Stimulated activated effector memory CD8-positive, alpha-beta T cell treated with anti-CD3 and anti-CD28 coated beads, Interleukin-12 subunit alpha, Interleukin-12 subunit beta, amount 100 ng/mL, for 72 hours (primary cell): ENCODE measurements at regions not wholly inside any gene's neighbourhood (a gene's known extent, or its start where the extent isn't known, plus 50 kb on each side); places are given as distances from the start of the nearest gene placed in this dataset.
A peak's percentile ranks its signal among the peaks of the same experiment; 100 is the strongest.
"Not testable (repeated sequence)": the region's sequence is repeated elsewhere in the genome, so short reads cannot be mapped to it uniquely, and the experiment has no call there.

Experiments
- ATAC-seq: fragments of 150-1000 bp; cut with Tn5 transposase; 2 replicates; pipeline ENCODE4 v1.10.0; 2021
- DNase-seq, 2 donors: peaks; one replicate each; pipeline ENCODE4 v3.0.0; 2021 to 2022; ENCODE audit warnings: low spot score in 2 of 2
- H3K27ac Mint-ChIP-seq: one replicate; pipeline ENCODE4 v1.8.0; 2022; ENCODE audit warnings: mild to moderate bottlenecking, mixed read lengths
- H3K36me3 Mint-ChIP-seq: one replicate; pipeline ENCODE4 v1.8.0; 2022; ENCODE audit warnings: mild to moderate bottlenecking, mixed read lengths
- H3K4me1 Mint-ChIP-seq: one replicate; pipeline ENCODE4 v1.8.0; 2022; ENCODE audit warnings: mixed read lengths
- H3K4me3 Mint-ChIP-seq: one replicate; pipeline ENCODE4 v1.8.0; 2022; ENCODE audit warnings: mild to moderate bottlenecking, mixed read lengths
- H3K9me3 Mint-ChIP-seq: one replicate; pipeline ENCODE4 v1.8.0; 2022; ENCODE audit warnings: mixed read lengths

GRCh38 chr10:25849268-25849667 lies 84.8 kb upstream of the MYO3A start:
- no peaks in the 10 kb centered on the region for H3K36me3 Mint-ChIP-seq
- DNase-seq (no peak), ATAC-seq (no peak)
- no peak overlapping the region for H3K4me3 Mint-ChIP-seq
- H3K27ac Mint-ChIP-seq = no peak overlapping the region
- no peaks in the 10 kb centered on the region for H3K4me1 Mint-ChIP-seq
- H3K9me3 Mint-ChIP-seq = peaks cover 6% of the 10 kb centered on the region

DNA sequence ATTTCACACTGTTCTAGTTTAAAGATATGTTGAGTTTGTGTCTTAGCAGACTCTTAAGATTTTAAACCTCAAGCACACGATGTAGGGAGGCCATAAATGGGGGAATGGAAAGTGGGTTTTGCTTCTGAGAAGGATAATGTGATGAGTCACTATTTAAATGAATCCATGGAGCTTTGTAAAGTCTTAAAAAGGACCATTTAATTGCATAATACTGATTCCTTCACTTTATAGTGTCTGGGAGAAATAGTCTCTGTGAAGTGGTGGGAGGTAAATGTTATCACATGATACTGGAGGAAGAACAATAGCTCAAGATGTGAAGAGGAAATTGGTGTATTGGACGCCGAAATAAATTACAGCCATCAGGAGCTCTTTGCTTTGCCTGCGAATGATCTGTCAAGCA lies 84.0 kb upstream of the MYO3A start:
- H3K27ac Mint-ChIP-seq = no peak overlapping the region
- H3K4me1 Mint-ChIP-seq = no peaks in the 10 kb centered on the region
- ATAC-seq (no peak), DNase-seq (no peak)
- no peaks in the 10 kb centered on the region for H3K36me3 Mint-ChIP-seq
- H3K4me3 Mint-ChIP-seq = no peak overlapping the region
- H3K9me3 Mint-ChIP-seq = peaks cover 6% of the 10 kb centered on the region

DNA sequence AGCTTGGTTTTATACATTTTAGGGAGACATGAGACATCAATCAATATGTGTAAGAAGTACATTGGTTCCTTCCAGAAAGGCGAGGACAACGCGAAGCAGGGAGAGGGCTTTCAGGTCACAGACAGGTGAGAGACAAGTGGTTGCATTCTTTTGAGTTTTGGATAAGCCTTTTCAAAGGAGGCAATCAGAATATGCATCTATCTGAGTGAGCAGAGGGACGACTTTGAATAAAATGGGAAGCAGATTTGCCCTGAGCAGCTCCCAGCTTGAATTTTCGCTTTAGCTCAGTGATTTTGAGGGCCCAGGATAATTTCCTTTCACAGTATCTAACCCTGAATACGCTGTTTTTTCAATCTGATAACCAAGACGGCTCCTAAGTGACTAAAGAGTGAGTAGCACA lies 82.5 kb upstream of the MYO3A start:
- Mint-ChIP-seq H3K9me3 (peaks cover 6% of the 10 kb centered on the region), H3K4me1 (no peaks in the 10 kb centered on the region), H3K27ac (no peak overlapping the region), H3K4me3 (no peak overlapping the region), H3K36me3 (no peaks in the 10 kb centered on the region)
- ATAC-seq = no peak
- DNase-seq = no peak

- H3K36me3 Mint-ChIP-seq = no peaks in the 10 kb centered on the region
- DNase-seq = no peak
- no peak for ATAC-seq
- no peaks in the 10 kb centered on the region for H3K4me1 Mint-ChIP-seq
- no peak overlapping the region for H3K4me3 Mint-ChIP-seq
- H3K27ac Mint-ChIP-seq = no peak overlapping the region
- H3K9me3 Mint-ChIP-seq = peaks cover 6% of the 10 kb centered on the region
Measured at GRCh38 chr10:25852364-25852941, 81.6 kb upstream of the MYO3A start.

DNA sequence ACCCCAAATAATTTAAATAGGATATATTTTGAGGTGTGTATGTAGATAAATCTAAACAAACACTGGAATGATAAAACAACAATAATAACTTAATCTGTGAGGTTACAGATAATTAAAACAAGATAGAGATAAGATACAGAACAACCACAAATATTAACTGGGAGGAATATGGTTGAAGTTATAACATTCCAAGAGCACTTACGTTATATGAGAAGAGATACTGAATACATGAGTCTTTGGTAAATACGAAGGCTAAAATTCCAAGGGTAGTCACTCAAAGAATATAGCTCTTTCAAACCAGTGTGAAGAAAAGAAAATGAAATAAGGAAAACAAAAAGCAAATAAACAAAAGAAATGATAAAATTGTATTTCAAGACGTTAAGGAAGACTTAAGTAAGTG lies 76.0 kb upstream of the MYO3A start:
- no peaks in the 10 kb centered on the region for H3K4me1 Mint-ChIP-seq
- no peak for ATAC-seq
- H3K36me3 Mint-ChIP-seq = no peaks in the 10 kb centered on the region
- no peak overlapping the region for H3K27ac Mint-ChIP-seq
- DNase-seq = no peak
- no peak overlapping the region for H3K4me3 Mint-ChIP-seq
- H3K9me3 Mint-ChIP-seq = peaks cover 2% of the 10 kb centered on the region

- H3K4me1 Mint-ChIP-seq = no peaks in the 10 kb centered on the region
- no peaks in the 10 kb centered on the region for H3K36me3 Mint-ChIP-seq
- no peak overlapping the region for H3K27ac Mint-ChIP-seq
- DNase-seq = no peak
- no peak for ATAC-seq
- H3K9me3 Mint-ChIP-seq = peaks cover 5% of the 10 kb centered on the region
- no peak overlapping the region for H3K4me3 Mint-ChIP-seq
Measured at GRCh38 chr10:25865267-25865666, 68.8 kb upstream of the MYO3A start.

GRCh38 chr10:25867321-25867720 lies 66.7 kb upstream of the MYO3A start:
- ATAC-seq (no peak), DNase-seq (no peak)
- Mint-ChIP-seq H3K36me3 (no peaks in the 10 kb centered on the region), H3K27ac (no peak overlapping the region), H3K9me3 (peaks cover 5% of the 10 kb centered on the region), H3K4me3 (no peak overlapping the region), H3K4me1 (no peaks in the 10 kb centered on the region)

- no peaks in the 10 kb centered on the region for H3K36me3 Mint-ChIP-seq
- no peak overlapping the region for H3K4me3 Mint-ChIP-seq
- no peaks in the 10 kb centered on the region for H3K4me1 Mint-ChIP-seq
- H3K27ac Mint-ChIP-seq = no peak overlapping the region
- no peak for ATAC-seq
- peaks cover 5% of the 10 kb centered on the region for H3K9me3 Mint-ChIP-seq
- DNase-seq = no peak
Measured at GRCh38 chr10:25869067-25869591, 64.9 kb upstream of the MYO3A start.

- no peak overlapping the region for H3K4me3 Mint-ChIP-seq
- no peak for ATAC-seq
Measured at GRCh38 chr10:25869609-25870008, 64.4 kb upstream of the MYO3A start.

DNA sequence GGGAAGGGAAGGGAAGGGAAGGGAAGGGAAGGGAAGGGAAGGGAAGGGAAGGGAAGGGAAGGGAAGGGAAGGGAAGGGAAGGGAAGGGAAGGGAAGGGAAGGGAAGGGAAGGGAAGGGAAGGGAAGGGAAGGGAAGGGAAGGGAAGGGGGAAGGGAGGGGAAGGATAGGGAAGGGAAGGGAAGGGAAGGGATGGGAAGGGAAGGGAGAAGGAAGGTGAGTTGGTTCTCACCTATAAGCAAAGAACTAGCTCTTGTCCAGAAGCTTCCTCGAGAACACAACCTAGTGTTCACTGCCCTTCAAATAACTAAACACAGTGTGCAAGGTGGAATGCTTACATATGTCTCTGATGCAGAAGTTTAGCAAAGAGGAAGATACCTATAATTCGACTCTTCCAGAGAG lies 59.6 kb upstream of the MYO3A start:
- not testable (repeated sequence) for H3K9me3 Mint-ChIP-seq

More at GRCh38 chr10:25869609-25870008, 64.4 kb upstream of the MYO3A start:
- DNase-seq = no peak
- Mint-ChIP-seq H3K36me3 (no peaks in the 10 kb centered on the region), H3K4me1 (no peaks in the 10 kb centered on the region), H3K27ac (no peak overlapping the region), H3K9me3 (peaks cover 2% of the 10 kb centered on the region)

DNA sequence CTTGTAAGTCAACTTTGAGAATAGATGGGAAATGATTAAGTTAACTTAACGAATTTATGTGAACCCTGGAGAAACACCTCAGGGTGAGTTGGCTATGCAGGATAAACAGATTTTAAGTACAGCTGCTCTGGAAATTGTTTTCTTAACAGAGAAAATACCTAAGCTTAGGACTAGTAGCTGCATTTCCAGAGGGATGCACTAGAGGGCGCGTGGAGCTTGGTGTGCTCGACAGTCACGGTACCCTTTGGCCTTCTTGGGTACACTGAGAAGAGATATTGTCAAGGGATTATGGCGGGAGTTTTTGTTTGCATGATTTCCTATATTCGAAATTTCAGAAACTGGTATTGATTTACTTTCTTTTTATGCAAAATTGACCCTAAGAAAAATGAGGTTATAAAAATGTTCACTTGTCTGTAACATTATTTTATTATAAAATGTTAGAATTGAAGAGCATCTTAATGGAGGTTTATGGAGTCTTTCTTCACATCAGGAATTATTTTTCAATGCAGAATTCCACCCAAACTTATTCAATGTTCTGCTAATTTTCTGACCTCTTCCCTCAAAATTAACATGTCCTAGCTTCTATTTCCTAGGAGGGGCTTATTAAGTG lies 58.4 kb upstream of the MYO3A start:
- Mint-ChIP-seq H3K27ac (no peak overlapping the region), H3K4me1 (no peaks in the 10 kb centered on the region), H3K9me3 (no peaks in the 10 kb centered on the region), H3K4me3 (no peak overlapping the region), H3K36me3 (no peaks in the 10 kb centered on the region)
- ATAC-seq (peak; percentile 65), DNase-seq (peak; percentile 33 to 78)

More for the DNA sequence above, 59.6 kb upstream of the MYO3A start:
- ATAC-seq, H3K27ac Mint-ChIP-seq, H3K4me1 Mint-ChIP-seq, H3K36me3 Mint-ChIP-seq, DNase-seq, H3K4me3 Mint-ChIP-seq: not testable (repeated sequence)

DNA sequence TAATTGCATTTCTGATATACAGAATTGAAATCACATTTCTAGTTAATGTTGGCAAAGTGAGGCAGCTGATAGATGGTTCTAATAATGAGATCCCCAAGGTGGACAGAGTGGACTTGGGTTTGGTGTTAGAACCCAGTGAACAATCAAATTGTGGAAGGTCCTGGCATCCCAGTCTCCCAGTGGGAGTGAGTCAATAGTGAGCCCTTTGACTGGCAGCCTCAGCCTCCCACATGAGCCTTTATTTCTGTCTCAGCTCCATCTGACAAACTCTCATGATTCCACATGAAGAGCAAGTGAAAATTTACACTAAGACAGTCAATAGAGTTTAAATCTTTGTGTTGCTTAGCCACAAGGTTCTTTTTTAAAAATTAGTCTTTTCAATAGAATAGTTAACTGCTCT lies 56.7 kb upstream of the MYO3A start:
- no peaks in the 10 kb centered on the region for H3K36me3 Mint-ChIP-seq
- ATAC-seq (no peak), DNase-seq (no peak)
- no peaks in the 10 kb centered on the region for H3K9me3 Mint-ChIP-seq
- H3K27ac Mint-ChIP-seq = no peak overlapping the region
- no peak overlapping the region for H3K4me3 Mint-ChIP-seq
- H3K4me1 Mint-ChIP-seq = no peaks in the 10 kb centered on the region
